Endometrium (tissue), 2 donors: ENCODE measurements at regions not wholly inside any gene's neighbourhood (a gene's known extent, or its start where the extent isn't known, plus 50 kb on each side); places are given as distances from the start of the nearest gene placed in this dataset.
"Not testable (repeated sequence)": the region's sequence is repeated elsewhere in the genome, so short reads cannot be mapped to it uniquely, and the experiment has no call there.

Experiments
- FAIRE-seq: peaks from 2 replicates; lab custom pipeline; 2012; peaks lifted over from hg19 to GRCh38; lab: Jason Lieb, UNC
- donor health status: control.
- donor health status: control.

- no peak for FAIRE-seq
These were observed 141.2 kb downstream of the LRRC3B start for GRCh38 chr3:26763723-26764122.

- no peak for FAIRE-seq
These were observed 143.5 kb downstream of the LRRC3B start for GRCh38 chr3:26766031-26766430.

GRCh38 chr3:26768068-26768651, 145.6 kb downstream of the LRRC3B start:
- no peak for FAIRE-seq

- FAIRE-seq, result no peak
These were observed 177.2 kb downstream of the LRRC3B start for GRCh38 chr3:26799679-26800317.

GRCh38 chr3:26807272-26807671, 184.7 kb downstream of the LRRC3B start:
- FAIRE-seq, result no peak

GRCh38 chr3:26825454-26825853, 202.9 kb downstream of the LRRC3B start:
- no peak for FAIRE-seq

- no peak for FAIRE-seq
These were observed 204.6 kb downstream of the LRRC3B start for GRCh38 chr3:26827169-26827568.

- FAIRE-seq, result peak; percentile 26
These were observed 215.5 kb downstream of the LRRC3B start for GRCh38 chr3:26838026-26838425.

GRCh38 chr3:26839001-26839400, 216.4 kb downstream of the LRRC3B start:
- no peak for FAIRE-seq

GRCh38 chr3:26840272-26840870, 217.8 kb downstream of the LRRC3B start:
- FAIRE-seq, result no peak

- no peak for FAIRE-seq
These were observed 222.6 kb downstream of the LRRC3B start for GRCh38 chr3:26845194-26845593.

GRCh38 chr3:26847680-26848079, 225.1 kb downstream of the LRRC3B start:
- FAIRE-seq, result no peak

- no peak for FAIRE-seq
These were observed 271.9 kb downstream of the LRRC3B start for GRCh38 chr3:26894443-26894842.

GRCh38 chr3:26915208-26915607, 292.6 kb downstream of the LRRC3B start:
- FAIRE-seq, result no peak

GRCh38 chr3:26920646-26921478, 298.3 kb downstream of the LRRC3B start:
- no peak for FAIRE-seq

- no peak for FAIRE-seq
These were observed 309.3 kb downstream of the LRRC3B start for GRCh38 chr3:26931896-26932295.

GRCh38 chr3:26932752-26933151, 310.2 kb downstream of the LRRC3B start:
- no peak for FAIRE-seq

- not testable (repeated sequence) for FAIRE-seq
These were observed 322.9 kb downstream of the LRRC3B start for GRCh38 chr3:26945480-26945879.

- no peak for FAIRE-seq
These were observed 337.8 kb downstream of the LRRC3B start for GRCh38 chr3:26960382-26960781.

GRCh38 chr3:26962492-26963360, 340.2 kb downstream of the LRRC3B start:
- FAIRE-seq, result no peak

GRCh38 chr3:26963361-26963743, 340.8 kb downstream of the LRRC3B start:
- no peak for FAIRE-seq

GRCh38 chr3:26964313-26964712, 341.7 kb downstream of the LRRC3B start:
- no peak for FAIRE-seq
